ENCODE measurements at regions not wholly inside any gene's neighbourhood (a gene's known extent, or its start where the extent isn't known, plus 50 kb on each side); places are given as distances from the start of the nearest gene placed in this dataset.

DNA sequence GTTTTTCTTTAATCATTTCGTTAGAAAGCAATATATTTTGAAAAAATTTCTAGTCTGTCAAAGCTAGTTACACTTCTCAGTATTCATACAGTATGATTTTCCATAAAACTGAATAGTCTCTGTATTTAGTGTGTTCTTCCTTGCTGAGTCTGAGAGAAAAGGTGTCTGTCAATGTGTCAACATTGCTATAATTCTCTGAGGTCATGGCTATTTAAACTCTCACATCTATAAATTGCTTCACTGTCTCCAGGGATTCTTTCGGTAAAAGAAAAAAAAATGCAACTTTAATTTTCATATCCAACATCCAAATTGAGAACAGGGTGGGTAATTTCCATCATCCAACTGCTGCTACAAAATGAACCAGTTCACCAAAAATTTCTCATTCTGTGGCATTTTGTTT is 319.7 kb upstream of the GHITM start:
- Histone ChIP-seq H3K4me3 (ENCODE audit: low read length) (no peak overlapping the region), H3K27ac (ENCODE audit: low read length) (no peak overlapping the region), H3K4me2 (ENCODE audit: low read depth, low read length) (no peak overlapping the region), H4K20me1 (ENCODE audit: insufficient read depth, low read length) (no peaks in the 10 kb centered on the region), H3K9me3 (replicated peaks; ENCODE audit: insufficient read depth, low read length) (no peaks in the 10 kb centered on the region), H3K4me1 (ENCODE audit: low read length) (no peaks in the 10 kb centered on the region; the same call in 1 of the 2 replicates), H3K79me2 (ENCODE audit: low read length) (no peaks in the 10 kb centered on the region), H3K36me3 (replicated peaks; ENCODE audit: insufficient read depth, low read length) (no peaks in the 10 kb centered on the region), H3F3A (ENCODE audit: insufficient read depth, low read length) (no peaks in the 10 kb centered on the region; the same call in 1 of the 2 replicates), H3K27me3 (replicated peaks; ENCODE audit: insufficient read depth, low read length) (no peaks in the 10 kb centered on the region), H2AFZ (ENCODE audit: low read length) (no peak overlapping the region), H3K9ac (ENCODE audit: low read length) (no peak overlapping the region), H3K9me2 (replicated peaks; ENCODE audit: insufficient read depth, low read length) (no peaks in the 10 kb centered on the region)
- no peak for DNase-seq
- no peak for TF ChIP-seq EZH2phosphoT487 (IDR thresholded peaks at IDR 0.05; ENCODE audit: low read length)
- TF ChIP-seq, protein P1, sequence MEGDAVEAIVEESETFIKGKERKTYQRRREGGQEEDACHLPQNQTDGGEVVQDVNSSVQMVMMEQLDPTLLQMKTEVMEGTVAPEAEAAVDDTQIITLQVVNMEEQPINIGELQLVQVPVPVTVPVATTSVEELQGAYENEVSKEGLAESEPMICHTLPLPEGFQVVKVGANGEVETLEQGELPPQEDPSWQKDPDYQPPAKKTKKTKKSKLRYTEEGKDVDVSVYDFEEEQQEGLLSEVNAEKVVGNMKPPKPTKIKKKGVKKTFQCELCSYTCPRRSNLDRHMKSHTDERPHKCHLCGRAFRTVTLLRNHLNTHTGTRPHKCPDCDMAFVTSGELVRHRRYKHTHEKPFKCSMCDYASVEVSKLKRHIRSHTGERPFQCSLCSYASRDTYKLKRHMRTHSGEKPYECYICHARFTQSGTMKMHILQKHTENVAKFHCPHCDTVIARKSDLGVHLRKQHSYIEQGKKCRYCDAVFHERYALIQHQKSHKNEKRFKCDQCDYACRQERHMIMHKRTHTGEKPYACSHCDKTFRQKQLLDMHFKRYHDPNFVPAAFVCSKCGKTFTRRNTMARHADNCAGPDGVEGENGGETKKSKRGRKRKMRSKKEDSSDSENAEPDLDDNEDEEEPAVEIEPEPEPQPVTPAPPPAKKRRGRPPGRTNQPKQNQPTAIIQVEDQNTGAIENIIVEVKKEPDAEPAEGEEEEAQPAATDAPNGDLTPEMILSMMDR (IDR thresholded peaks at IDR 0.05; ENCODE audit: low read length) = no peak
- TF ChIP-seq EZH2 (optimal IDR thresholded peaks at IDR 0.05; ENCODE audit: low read depth, low read length) = no peak

DNA sequence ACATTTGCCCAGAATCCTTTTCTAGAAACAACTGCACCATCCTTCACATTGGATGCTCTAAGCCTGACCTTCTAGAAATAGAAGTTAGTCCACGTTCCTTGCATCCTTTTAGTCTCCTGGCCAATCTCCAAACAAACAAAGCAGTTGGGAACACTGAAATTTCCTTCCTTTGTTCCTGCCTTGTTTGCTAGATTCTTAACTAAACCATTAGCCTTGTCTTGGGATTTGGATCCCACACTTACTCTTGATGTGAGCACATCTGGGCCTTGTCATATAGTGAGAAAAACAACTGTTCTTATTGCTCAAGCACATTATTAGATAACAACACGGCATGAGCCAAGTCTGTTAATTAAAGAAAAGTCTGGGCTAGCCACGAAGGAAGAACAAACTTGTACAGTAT is 319.3 kb upstream of the GHITM start:
- H3K4me2 ChIP-seq (ENCODE audit: low read depth, low read length) = no peak overlapping the region
- no peak for DNase-seq
- no peak for TF ChIP-seq EZH2phosphoT487 (IDR thresholded peaks at IDR 0.05; ENCODE audit: low read length)
- no peak for TF ChIP-seq EZH2 (optimal IDR thresholded peaks at IDR 0.05; ENCODE audit: low read depth, low read length)
- TF ChIP-seq, protein P1 (IDR thresholded peaks at IDR 0.05; ENCODE audit: low read length) = no peak

DNA sequence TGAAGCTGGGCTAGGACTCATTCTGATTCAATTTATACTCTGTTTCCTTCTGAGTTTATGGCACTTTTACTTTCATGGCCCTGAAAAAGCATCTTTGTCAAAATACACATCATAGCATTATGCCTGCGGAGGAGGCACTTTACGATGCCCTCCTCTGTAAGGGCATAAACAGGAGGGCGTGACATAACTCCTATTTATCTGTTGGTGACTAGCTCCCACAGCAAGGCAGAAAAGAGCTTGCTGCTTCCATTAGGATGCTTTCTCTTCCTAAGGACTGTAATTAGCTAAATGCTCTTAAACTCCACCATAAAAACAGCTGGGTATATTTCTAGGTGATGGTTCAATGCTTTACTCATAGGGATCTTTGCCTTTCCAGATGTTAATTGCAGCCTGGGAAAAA is 315.2 kb upstream of the GHITM start:
- no peak for DNase-seq
- Histone ChIP-seq H3K4me1 (ENCODE audit: low read length) (no peaks in the 10 kb centered on the region), H4K20me1 (ENCODE audit: insufficient read depth, low read length) (no peaks in the 10 kb centered on the region)

More for the DNA sequence above, 319.3 kb upstream of the GHITM start:
- no peaks in the 10 kb centered on the region for H3K36me3 ChIP-seq (replicated peaks; ENCODE audit: insufficient read depth, low read length)
- no peaks in the 10 kb centered on the region for H3K27me3 ChIP-seq (replicated peaks; ENCODE audit: insufficient read depth, low read length)
- H3K9me3 ChIP-seq (replicated peaks; ENCODE audit: insufficient read depth, low read length) = no peaks in the 10 kb centered on the region
- H2AFZ ChIP-seq (ENCODE audit: low read length) = no peak overlapping the region
- no peaks in the 10 kb centered on the region; the same call in 1 of the 2 replicates for H3F3A ChIP-seq (ENCODE audit: insufficient read depth, low read length)
- H3K79me2 ChIP-seq (ENCODE audit: low read length) = no peaks in the 10 kb centered on the region
- no peak overlapping the region for H3K4me3 ChIP-seq (ENCODE audit: low read length)
- H4K20me1 ChIP-seq (ENCODE audit: insufficient read depth, low read length) = no peaks in the 10 kb centered on the region
- H3K4me1 ChIP-seq (ENCODE audit: low read length) = no peaks in the 10 kb centered on the region; the same call in 1 of the 2 replicates
- H3K9me2 ChIP-seq (replicated peaks; ENCODE audit: insufficient read depth, low read length) = no peaks in the 10 kb centered on the region
- H3K27ac ChIP-seq (ENCODE audit: low read length) = no peak overlapping the region
- no peak overlapping the region for H3K9ac ChIP-seq (ENCODE audit: low read length)

More for the DNA sequence above, 315.2 kb upstream of the GHITM start:
- Histone ChIP-seq H3K9me3 (replicated peaks; ENCODE audit: insufficient read depth, low read length) (no peaks in the 10 kb centered on the region), H3K4me2 (ENCODE audit: low read depth, low read length) (no peak overlapping the region), H3K9me2 (replicated peaks; ENCODE audit: insufficient read depth, low read length) (no peaks in the 10 kb centered on the region), H3K9ac (ENCODE audit: low read length) (no peak overlapping the region), H3K4me3 (ENCODE audit: low read length) (no peak overlapping the region), H3K79me2 (ENCODE audit: low read length) (no peaks in the 10 kb centered on the region), H3F3A (ENCODE audit: insufficient read depth, low read length) (no peaks in the 10 kb centered on the region), H3K27me3 (replicated peaks; ENCODE audit: insufficient read depth, low read length) (no peaks in the 10 kb centered on the region), H3K36me3 (replicated peaks; ENCODE audit: insufficient read depth, low read length) (no peaks in the 10 kb centered on the region), H2AFZ (ENCODE audit: low read length) (no peak overlapping the region), H3K27ac (ENCODE audit: low read length) (no peak overlapping the region)
- TF ChIP-seq EZH2 (optimal IDR thresholded peaks at IDR 0.05; ENCODE audit: low read depth, low read length) (no peak), EZH2phosphoT487 (IDR thresholded peaks at IDR 0.05; ENCODE audit: low read length) (no peak)
- TF ChIP-seq, protein P1 (IDR thresholded peaks at IDR 0.05; ENCODE audit: low read length) = no peak

Data from MM.1S (cell line).